ENCODE measurements at regions not wholly inside any gene's neighbourhood (a gene's known extent, or its start where the extent isn't known, plus 50 kb on each side); places are given as distances from the start of the nearest gene placed in this dataset.
A peak's percentile ranks its signal among the peaks of the same experiment; 100 is the strongest.

DNA sequence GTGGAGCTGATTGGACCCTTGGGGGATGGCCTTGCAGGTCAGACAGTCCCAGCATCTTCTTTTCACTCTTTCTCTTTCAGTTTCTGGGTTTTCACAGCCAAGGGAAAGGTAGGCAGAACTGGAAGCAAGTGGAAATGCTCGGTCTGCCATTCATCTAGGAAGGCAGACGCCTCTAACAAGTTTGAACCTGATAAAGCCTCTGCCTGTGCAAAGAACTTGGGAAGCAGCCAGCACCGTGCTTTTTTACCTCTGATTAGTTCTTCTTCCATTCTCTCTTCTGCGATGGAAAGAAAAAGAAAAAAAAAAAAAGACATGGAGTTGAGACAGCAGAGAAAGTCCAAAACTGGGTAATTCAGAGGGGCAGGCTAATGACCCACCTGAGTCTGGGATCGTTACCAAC, 997.8 kb upstream of the EEF2KMT start:
- ChIA-PET CTCF (no interaction called here), POLR2A (no interaction called here)
- Mint-ChIP-seq H3K9me3 (peaks cover 15% of the 10 kb centered on the region), H3K36me3 (ENCODE audit: low read depth) (no peaks in the 10 kb centered on the region), H3K27ac (no peak overlapping the region), H3K4me1 (ENCODE audit: low read depth) (no peaks in the 10 kb centered on the region), H3K4me3 (no peak overlapping the region), H3K27me3 (no peaks in the 10 kb centered on the region)
- TF ChIP-seq, protein P1, sequence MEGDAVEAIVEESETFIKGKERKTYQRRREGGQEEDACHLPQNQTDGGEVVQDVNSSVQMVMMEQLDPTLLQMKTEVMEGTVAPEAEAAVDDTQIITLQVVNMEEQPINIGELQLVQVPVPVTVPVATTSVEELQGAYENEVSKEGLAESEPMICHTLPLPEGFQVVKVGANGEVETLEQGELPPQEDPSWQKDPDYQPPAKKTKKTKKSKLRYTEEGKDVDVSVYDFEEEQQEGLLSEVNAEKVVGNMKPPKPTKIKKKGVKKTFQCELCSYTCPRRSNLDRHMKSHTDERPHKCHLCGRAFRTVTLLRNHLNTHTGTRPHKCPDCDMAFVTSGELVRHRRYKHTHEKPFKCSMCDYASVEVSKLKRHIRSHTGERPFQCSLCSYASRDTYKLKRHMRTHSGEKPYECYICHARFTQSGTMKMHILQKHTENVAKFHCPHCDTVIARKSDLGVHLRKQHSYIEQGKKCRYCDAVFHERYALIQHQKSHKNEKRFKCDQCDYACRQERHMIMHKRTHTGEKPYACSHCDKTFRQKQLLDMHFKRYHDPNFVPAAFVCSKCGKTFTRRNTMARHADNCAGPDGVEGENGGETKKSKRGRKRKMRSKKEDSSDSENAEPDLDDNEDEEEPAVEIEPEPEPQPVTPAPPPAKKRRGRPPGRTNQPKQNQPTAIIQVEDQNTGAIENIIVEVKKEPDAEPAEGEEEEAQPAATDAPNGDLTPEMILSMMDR (IDR thresholded peaks at IDR 0.05) = no peak
- DNase-seq (no peak), ATAC-seq (no peak)
- intact Hi-C loops (cut with micrococcal nuclease) = no loop called here

- H3K9me3 Mint-ChIP-seq = peaks cover 13% of the 10 kb centered on the region
- ChIA-PET CTCF (interaction anchor here (1.5 kb wide), 1 partner anchor 9 kb away, joined by 4 read pairs; no protein-coding TSS in a partner anchor), POLR2A (no interaction called here)
- no peaks in the 10 kb centered on the region for H3K36me3 Mint-ChIP-seq (ENCODE audit: low read depth)
- intact Hi-C loops (cut with micrococcal nuclease) = no loop called here
- H3K4me1 Mint-ChIP-seq (ENCODE audit: low read depth) = no peaks in the 10 kb centered on the region
- no peak overlapping the region for H3K4me3 Mint-ChIP-seq
- H3K27me3 Mint-ChIP-seq = no peaks in the 10 kb centered on the region
- DNase-seq (no peak), ATAC-seq (no peak)
- TF ChIP-seq, protein P1 (IDR thresholded peaks at IDR 0.05) = no peak
- no peak overlapping the region for H3K27ac Mint-ChIP-seq
Observed at GRCh38 chr16:6091021-6091420, 993.4 kb upstream of the EEF2KMT start.

GRCh38 chr16:6081320-6081976, 983.9 kb upstream of the EEF2KMT start:
- ChIA-PET POLR2A (no interaction called here), CTCF (interaction anchor here (0.8 to 1.7 kb wide), 9 partner anchors 9 to 561 kb away, joined by 3 to 6 read pairs (median 4); no protein-coding TSS in a partner anchor)
- Mint-ChIP-seq H3K27ac (no peak overlapping the region), H3K9me3 (no peaks in the 10 kb centered on the region), H3K36me3 (ENCODE audit: low read depth) (no peaks in the 10 kb centered on the region), H3K27me3 (no peaks in the 10 kb centered on the region), H3K4me1 (ENCODE audit: low read depth) (no peaks in the 10 kb centered on the region), H3K4me3 (no peak overlapping the region)
- peak; percentile 34 for DNase-seq
- ATAC-seq = no peak
- intact Hi-C loops (cut with micrococcal nuclease) = no loop called here
- TF ChIP-seq, protein P1 (IDR thresholded peaks at IDR 0.05) = peak; percentile 59

DNA sequence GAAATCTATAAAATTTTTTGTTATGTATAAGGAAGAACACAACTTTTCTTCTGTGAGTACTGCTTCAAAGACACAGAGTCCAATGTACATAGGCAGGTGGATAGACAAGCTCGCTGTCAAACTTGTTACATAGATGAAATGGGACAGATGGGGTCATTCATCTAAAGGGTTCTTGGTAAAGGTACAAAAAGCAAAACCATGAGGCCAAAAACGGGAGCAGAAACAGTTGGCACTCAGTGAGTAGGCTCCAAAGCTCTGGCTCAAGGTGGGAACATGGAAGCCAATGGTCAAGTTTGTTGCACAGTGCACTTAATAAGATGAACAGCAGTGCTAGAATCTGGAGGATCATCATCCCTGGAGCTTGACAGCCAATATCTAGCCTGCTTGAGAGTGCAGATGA, 979.0 kb upstream of the EEF2KMT start:
- no peak overlapping the region for H3K4me3 Mint-ChIP-seq
- TF ChIP-seq, protein P1 (IDR thresholded peaks at IDR 0.05) = no peak
- no peak overlapping the region for H3K27ac Mint-ChIP-seq
- ATAC-seq = no peak
- POLR2A ChIA-PET = no interaction called here
- DNase-seq = no peak
- no peaks in the 10 kb centered on the region for H3K4me1 Mint-ChIP-seq (ENCODE audit: low read depth)
- no peaks in the 10 kb centered on the region for H3K27me3 Mint-ChIP-seq
- H3K9me3 Mint-ChIP-seq = peaks cover 2% of the 10 kb centered on the region
- intact Hi-C loops (cut with micrococcal nuclease) = no loop called here
- CTCF ChIA-PET = no interaction called here
- H3K36me3 Mint-ChIP-seq (ENCODE audit: low read depth) = no peaks in the 10 kb centered on the region

DNA sequence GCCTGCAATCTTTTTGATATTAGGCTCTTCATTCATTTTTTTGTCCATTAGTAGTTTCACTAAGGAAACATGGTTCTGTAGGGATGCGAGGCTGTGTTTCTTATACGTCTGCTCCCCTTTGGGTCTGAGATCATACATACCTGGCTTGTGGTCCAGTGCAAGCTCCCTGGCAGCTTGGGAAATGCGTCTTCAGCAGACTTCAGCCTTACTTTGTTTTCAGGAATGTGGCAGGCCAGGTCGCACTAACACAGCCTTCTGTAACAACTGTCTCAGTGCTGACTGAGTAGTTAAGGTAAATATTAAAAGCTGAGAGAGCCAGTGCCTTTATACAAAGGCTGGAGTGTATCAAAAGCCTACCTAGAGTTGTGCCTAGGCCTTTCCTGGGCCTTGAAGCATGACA, 970.5 kb upstream of the EEF2KMT start:
- CTCF ChIA-PET = no interaction called here
- H3K9me3 Mint-ChIP-seq = peaks cover 2% of the 10 kb centered on the region
- H3K4me1 Mint-ChIP-seq (ENCODE audit: low read depth) = no peaks in the 10 kb centered on the region
- no peak overlapping the region for H3K27ac Mint-ChIP-seq
- H3K27me3 Mint-ChIP-seq = no peaks in the 10 kb centered on the region
- H3K36me3 Mint-ChIP-seq (ENCODE audit: low read depth) = no peaks in the 10 kb centered on the region
- ATAC-seq (no peak), DNase-seq (no peak)
- POLR2A ChIA-PET = no interaction called here
- intact Hi-C loops (cut with micrococcal nuclease) = no loop called here
- TF ChIP-seq, protein P1 (IDR thresholded peaks at IDR 0.05) = no peak
- H3K4me3 Mint-ChIP-seq = no peak overlapping the region

Measured in activated CD8-positive, alpha-beta T cell treated with anti-CD3 and anti-CD28 coated beads for 36 hours (primary cell).